IMR-90 (cell line): ENCODE measurements at regions not wholly inside any gene's neighbourhood (a gene's known extent, or its start where the extent isn't known, plus 50 kb on each side); places are given as distances from the start of the nearest gene placed in this dataset.

Experiments
- ATAC-seq: fragments of 200-7000 bp; cut with Tn5 transposase; 2 replicates; pipeline ENCODE4 v1.9.1; 2020; ENCODE audit warnings: low read depth, mild to moderate bottlenecking, moderate library complexity
- BruUV-seq: library from RNA; stranded (reverse); fragments of 400-500 nt; replicated peaks from 2 replicates; lab custom pipeline; 2021; lab: Mats Ljungman, UMichigan
- CTCF ChIA-PET: fragments of 300-600 bp; formaldehyde crosslinking; extraction: SDS; loops from one replicate; lab custom pipeline; 2021; ENCODE audit warnings: antibody characterized with exemption; lab: Yijun Ruan, JAX
- POLR2A ChIA-PET: fragments of 300-600 bp; sonication (Branson Sonifier 250); formaldehyde crosslinking; loops from one replicate; lab custom pipeline; 2022; ENCODE audit warnings: antibody characterized with exemption; ENCODE audit not compliant: unreplicated experiment; lab: Charles Lee
- DNase-seq: peaks from one replicate; pipeline ENCODE4 v3.0.0; 2013
- H2AFZ ChIP-seq: replicated peaks from 2 replicates; pipeline ENCODE3; 2013; ENCODE audit warnings: low read length, mild to moderate bottlenecking; ENCODE audit not compliant: poor library complexity
- H2AK5ac ChIP-seq: 2 replicates; pipeline ENCODE4 v1.6.1; 2013; ENCODE audit warnings: low read depth, low read length, inconsistent platforms
- H2AK9ac ChIP-seq: replicated peaks from 2 replicates; pipeline ENCODE3; 2013; ENCODE audit warnings: mild to moderate bottlenecking, low read depth, low read length, moderate library complexity; ENCODE audit not compliant: poor library complexity
- H2BK120ac ChIP-seq: 2 replicates; pipeline ENCODE4 v1.6.1; 2013; ENCODE audit warnings: low read depth, low read length, inconsistent platforms
- H2BK15ac ChIP-seq: 3 replicates; pipeline ENCODE4 v1.6.1; 2013; ENCODE audit warnings: low read depth, low read length, inconsistent platforms
- H2BK20ac ChIP-seq: 2 replicates; pipeline ENCODE4 v1.6.1; 2013; ENCODE audit warnings: low read depth, mild to moderate bottlenecking, inconsistent platforms, low read length, moderate library complexity
- H2BK5ac ChIP-seq: 2 replicates; pipeline ENCODE4 v1.6.1; 2013; ENCODE audit warnings: mild to moderate bottlenecking, low read depth, low read length, inconsistent platforms; ENCODE audit not compliant: poor library complexity, severe bottlenecking
- H3K14ac ChIP-seq: replicated peaks from 2 replicates; pipeline ENCODE4 v1.6.1; 2013; ENCODE audit warnings: low read depth, low read length, inconsistent platforms
- H3K18ac ChIP-seq: 2 replicates; pipeline ENCODE4 v1.6.1; 2013; ENCODE audit warnings: low read depth, low read length, control low read depth
- H3K23ac ChIP-seq: 2 replicates; pipeline ENCODE4 v1.6.1; 2013; ENCODE audit warnings: low read depth, low read length, inconsistent platforms
- H3K27ac ChIP-seq: 2 replicates; pipeline ENCODE4 v1.5.1; 2013; ENCODE audit warnings: mild to moderate bottlenecking, control low read depth, low read length; ENCODE audit not compliant: insufficient read depth
- H3K27me3 ChIP-seq: 2 replicates; pipeline ENCODE4 v1.6.1; 2013; ENCODE audit warnings: low read length; ENCODE audit not compliant: control insufficient read depth, insufficient read depth
- H3K36me3 ChIP-seq: 2 replicates; pipeline ENCODE4 v1.6.1; 2013; ENCODE audit warnings: low read length, mixed read lengths; ENCODE audit not compliant: control insufficient read depth, insufficient read depth
- H3K4ac ChIP-seq: 2 replicates; pipeline ENCODE4 v1.6.1; 2013; ENCODE audit warnings: low read depth, low read length, inconsistent platforms
- H3K4me1 ChIP-seq: 2 replicates; pipeline ENCODE4 v1.6.1; 2013; ENCODE audit warnings: low read length, mixed read lengths; ENCODE audit not compliant: control insufficient read depth, insufficient read depth
- H3K4me2 ChIP-seq: 2 replicates; pipeline ENCODE4 v1.6.1; 2013; ENCODE audit warnings: low read depth, mild to moderate bottlenecking, control low read depth, low read length, moderate library complexity
- H3K4me3 ChIP-seq: 2 replicates; pipeline ENCODE4 v1.5.1; 2013; ENCODE audit warnings: low read depth, mild to moderate bottlenecking, control low read depth, low read length, moderate library complexity; ENCODE audit not compliant: insufficient read depth
- H3K56ac ChIP-seq: 2 replicates; pipeline ENCODE4 v1.6.1; 2013; ENCODE audit warnings: low read length, inconsistent platforms; ENCODE audit not compliant: insufficient read depth; ENCODE audit errors: extremely low read depth
- H3K79me1 ChIP-seq, 2 experiments: 2 replicates each; pipeline ENCODE4 v1.6.1; 2013; ENCODE audit warnings: low read length in 2 of 2, inconsistent platforms in 1 of 2, low read depth in 1 of 2
- H3K9ac ChIP-seq: 2 replicates; pipeline ENCODE4 v1.6.1; 2013; ENCODE audit warnings: low read depth, low read length, control low read depth
- H3K9me1 ChIP-seq: 2 replicates; pipeline ENCODE4 v1.6.1; 2013; ENCODE audit warnings: low read length, inconsistent platforms; ENCODE audit not compliant: insufficient read depth
- H3K9me3 ChIP-seq: 2 replicates; pipeline ENCODE4 v1.6.1; 2013; ENCODE audit warnings: low read length; ENCODE audit not compliant: control insufficient read depth, insufficient read depth
- H4K20me1 ChIP-seq: 2 replicates; pipeline ENCODE4 v1.6.1; 2013; ENCODE audit warnings: low read length, inconsistent platforms; ENCODE audit not compliant: insufficient read depth
- H4K5ac ChIP-seq: 2 replicates; pipeline ENCODE4 v1.6.1; 2013; ENCODE audit warnings: mild to moderate bottlenecking, low read depth, low read length, control low read depth
- H4K8ac ChIP-seq, 2 experiments: 2 replicates each; pipeline ENCODE4 v1.6.1; 2013; ENCODE audit warnings: low read depth in 2 of 2, low read length in 2 of 2, control low read depth in 1 of 2, inconsistent platforms in 1 of 2
- H4K91ac ChIP-seq: 2 replicates; pipeline ENCODE4 v1.6.1; 2013; ENCODE audit warnings: low read depth, low read length, inconsistent platforms; ENCODE audit not compliant: insufficient read depth
- CHD1 ChIP-seq: IDR thresholded peaks from 2 replicates; pipeline ENCODE4 v1.6.1; 2012; ENCODE audit warnings: low read depth, low read length, improper control_type of control experiment
- FOS ChIP-seq: fragments of 150-350 bp; IDR thresholded peaks from 2 replicates; pipeline ENCODE4 v1.6.1; 2016; ENCODE audit warnings: low read depth, low read length
- POLR2A ChIP-seq: IDR thresholded peaks from 2 replicates; pipeline ENCODE4 v1.6.1; 2012; ENCODE audit warnings: mild to moderate bottlenecking, low read depth, low read length
- WGBS, 2 experiments: methylation state at CpG; one replicate each; pipeline versions ENCODE4 v1.1.5 to v1.1.7; 2013; ENCODE audit warnings: missing lambda C conversion rate in 2 of 2; ENCODE audit not compliant: insufficient read length in 1 of 2; ENCODE audit errors: extremely low coverage in 2 of 2; 5-methylcytosine and 5-hydroxymethylcytosine counted together
- dilution Hi-C: fragments of 300-500 bp; cut with HindIII; formaldehyde crosslinking; loops from one replicate; pipeline ENCODE4 v1.14.3; 2018; ENCODE audit warnings: low sequenced_read_pairs; ENCODE audit not compliant: unreplicated experiment
- in situ Hi-C: fragments of 300-500 bp; cut with MboI; formaldehyde crosslinking; loops from 3 replicates; pipeline ENCODE4 v1.14.3; 2019; ENCODE audit warnings: low sequenced_read_pairs, inconsistent platforms, mixed read lengths
- intact Hi-C: fragments of 100-400 bp; cut with micrococcal nuclease; formaldehyde crosslinking; loops from 2 replicates; pipeline ENCODE4 v1.10.0; 2022

GRCh38 chr2:226643030-226643945 is 156.3 kb downstream of the IRS1 start:
- DNase-seq = no peak
- Histone ChIP-seq H3K14ac (peak overlapping the region; percentile 90), H2BK5ac (peak overlapping the region; percentile 100), H2BK20ac (peak overlapping the region; percentile 84), H3K23ac (peak overlapping the region; percentile 74), H4K20me1 (no peaks in the 10 kb centered on the region), H2AFZ (peak overlapping the region; percentile 80), H3K9me3 (no peaks in the 10 kb centered on the region; the same call in 1 of the 2 replicates), H2BK15ac (peak overlapping the region; percentile 77; the same call in 2 of the 3 replicates), H4K91ac (peak overlapping the region; percentile 56), H3K56ac (0 out of 2 replicates have a peak overlapping the region, but pooled peaks have one; percentile 30), H3K4ac (peak overlapping the region; percentile 82), H3K79me1 (peaks cover 0 to 12% of the 10 kb centered on the region in 2 experiments; a peak in 1 of 4 replicates), H2BK120ac (peak overlapping the region; percentile 79), H2AK9ac (peak overlapping the region; percentile 52), H4K8ac (peak overlapping the region; percentile 28 to 75), H3K4me2 (peak overlapping the region; percentile 14; the same call in 1 of the 2 replicates), H2AK5ac (peak overlapping the region; percentile 78), H3K36me3 (no peaks in the 10 kb centered on the region), H4K5ac (peak overlapping the region; percentile 87), H3K9me1 (peaks cover 19% of the 10 kb centered on the region), H3K18ac (peak overlapping the region; percentile 89), H3K27me3 (no peaks in the 10 kb centered on the region), H3K4me3 (no peak overlapping the region), H3K9ac (peak overlapping the region; percentile 32; the same call in 1 of the 2 replicates), H3K4me1 (peaks cover 10% of the 10 kb centered on the region), H3K27ac (peak overlapping the region; percentile 59; the same call in 1 of the 2 replicates)
- ATAC-seq = no peak
- ChIA-PET POLR2A (interaction anchor here (0.6 kb wide), 1 partner anchor 40 kb away, joined by 5 read pairs; no protein-coding TSS in a partner anchor), CTCF (interaction anchor here (1.0 kb wide), 1 partner anchor 159 kb away, joined by 3 read pairs; no protein-coding TSS in a partner anchor)
- in situ Hi-C loops = no loop called here
- no CpG with 5 or more reads among the region's 6 CpGs for WGBS, 2 experiments
- TF ChIP-seq CHD1 = no peak
- TF ChIP-seq FOS = no peak
- no peak for TF ChIP-seq POLR2A
- no TSS peak for BruUV-seq
- intact Hi-C loops = no loop called here
- dilution Hi-C loops = no loop called here
